Nephron (organoid): ENCODE measurements at regions not wholly inside any gene's neighbourhood (a gene's known extent, or its start where the extent isn't known, plus 50 kb on each side); places are given as distances from the start of the nearest gene placed in this dataset.

Source experiments
- H3K27ac Mint-ChIP-seq, 3 experiments: 2 replicates each; pipeline ENCODE4 v1.8.0; 2020; ENCODE audit warnings: mixed read lengths in 3 of 3, mild to moderate bottlenecking in 2 of 3, moderate library complexity in 1 of 3
- H3K27me3 Mint-ChIP-seq: 2 replicates; pipeline ENCODE4 v1.8.0; 2021; ENCODE audit warnings: low read depth, mild to moderate bottlenecking, moderate library complexity, mixed read lengths
- H3K36me3 Mint-ChIP-seq: 2 replicates; pipeline ENCODE4 v1.8.0; 2020; ENCODE audit warnings: low read depth, mixed read lengths
- H3K4me1 Mint-ChIP-seq: 2 replicates; pipeline ENCODE4 v1.8.0; 2020; ENCODE audit warnings: mixed read lengths
- H3K4me3 Mint-ChIP-seq, 3 experiments: 2 replicates each; pipeline ENCODE4 v1.8.0; 2020; ENCODE audit warnings: mild to moderate bottlenecking in 3 of 3, mixed read lengths in 3 of 3, moderate library complexity in 2 of 3
- H3K9me3 Mint-ChIP-seq: 2 replicates; pipeline ENCODE4 v1.8.0; 2020; ENCODE audit warnings: mixed read lengths
- TF ChIP-seq, protein P1 (sequence below), 3 experiments: fragments of 200-600 bp; sonication (generic); IDR thresholded peaks; one replicate each; pipeline ENCODE4 v1.5.0; 2021; ENCODE audit warnings: antibody characterized with exemption in 3 of 3; ENCODE audit not compliant: unreplicated experiment in 3 of 3

DNA sequence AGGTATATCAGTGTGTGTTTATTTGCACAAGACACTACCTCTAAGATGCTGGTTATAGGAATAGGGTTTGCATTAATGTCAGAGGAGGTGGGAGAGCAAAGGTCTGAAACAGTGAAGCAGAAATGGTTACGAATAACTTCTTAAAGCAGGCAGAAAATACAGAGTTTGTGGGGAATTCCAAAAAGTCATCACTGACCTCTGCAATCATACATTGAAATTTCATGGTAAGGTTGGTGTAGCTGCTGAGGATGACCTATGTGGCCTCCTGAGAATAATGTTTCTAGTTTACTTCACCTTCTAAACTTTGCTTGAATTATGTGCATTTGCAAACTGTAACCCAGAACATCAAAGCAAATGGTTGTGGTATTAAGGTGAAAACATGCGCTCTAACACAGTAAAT lies 280.1 kb downstream of the PCDH20 start:
- H3K36me3 Mint-ChIP-seq, result no peaks in the 10 kb centered on the region
- no peaks in the 10 kb centered on the region for H3K9me3 Mint-ChIP-seq
- H3K4me3 Mint-ChIP-seq, result no peak overlapping the region
- H3K27me3 Mint-ChIP-seq, result no peaks in the 10 kb centered on the region
- TF ChIP-seq, protein P1, sequence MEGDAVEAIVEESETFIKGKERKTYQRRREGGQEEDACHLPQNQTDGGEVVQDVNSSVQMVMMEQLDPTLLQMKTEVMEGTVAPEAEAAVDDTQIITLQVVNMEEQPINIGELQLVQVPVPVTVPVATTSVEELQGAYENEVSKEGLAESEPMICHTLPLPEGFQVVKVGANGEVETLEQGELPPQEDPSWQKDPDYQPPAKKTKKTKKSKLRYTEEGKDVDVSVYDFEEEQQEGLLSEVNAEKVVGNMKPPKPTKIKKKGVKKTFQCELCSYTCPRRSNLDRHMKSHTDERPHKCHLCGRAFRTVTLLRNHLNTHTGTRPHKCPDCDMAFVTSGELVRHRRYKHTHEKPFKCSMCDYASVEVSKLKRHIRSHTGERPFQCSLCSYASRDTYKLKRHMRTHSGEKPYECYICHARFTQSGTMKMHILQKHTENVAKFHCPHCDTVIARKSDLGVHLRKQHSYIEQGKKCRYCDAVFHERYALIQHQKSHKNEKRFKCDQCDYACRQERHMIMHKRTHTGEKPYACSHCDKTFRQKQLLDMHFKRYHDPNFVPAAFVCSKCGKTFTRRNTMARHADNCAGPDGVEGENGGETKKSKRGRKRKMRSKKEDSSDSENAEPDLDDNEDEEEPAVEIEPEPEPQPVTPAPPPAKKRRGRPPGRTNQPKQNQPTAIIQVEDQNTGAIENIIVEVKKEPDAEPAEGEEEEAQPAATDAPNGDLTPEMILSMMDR (IDR thresholded peaks at IDR 0.05; ENCODE audit: unreplicated experiment in 3 of 3), result no peak
- no peak overlapping the region for H3K27ac Mint-ChIP-seq
- peaks cover 7% of the 10 kb centered on the region for H3K4me1 Mint-ChIP-seq

DNA sequence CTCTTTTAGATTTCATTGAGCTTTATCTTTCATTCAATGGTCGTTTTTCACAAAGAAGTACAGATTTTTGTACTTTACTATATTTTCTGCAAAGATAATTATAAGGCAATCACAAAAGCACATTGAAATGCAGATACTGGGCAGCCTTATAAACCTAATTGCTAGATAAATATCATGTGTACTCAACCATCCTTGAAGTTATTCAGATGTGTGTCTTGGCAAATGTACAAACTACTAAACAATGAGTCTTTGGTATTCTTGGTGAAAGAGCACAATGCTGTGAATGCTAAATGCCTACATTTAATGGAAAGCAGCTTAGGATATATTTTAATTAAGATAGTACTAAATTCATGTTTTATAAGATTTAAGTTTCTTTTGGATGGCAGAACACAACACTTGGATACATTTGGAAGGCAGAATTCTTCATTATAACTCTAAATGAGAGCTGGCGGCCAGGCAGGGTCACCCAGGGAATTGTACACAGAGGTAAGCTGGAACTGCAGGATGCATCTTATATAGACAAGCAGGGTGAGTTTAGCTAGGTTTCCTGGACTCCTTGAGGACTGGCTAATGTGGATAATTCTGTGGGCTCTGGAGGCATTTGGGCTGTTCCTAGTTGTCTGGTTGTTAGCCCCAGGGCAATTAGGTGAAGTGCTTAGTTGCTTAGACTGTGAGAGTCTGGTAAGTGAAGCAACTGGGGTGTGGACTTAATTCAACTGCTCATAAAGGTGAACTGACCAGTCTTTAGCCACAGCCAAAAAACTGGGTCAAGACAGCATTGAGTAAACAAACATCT lies 286.6 kb downstream of the PCDH20 start:
- no peak overlapping the region for H3K4me3 Mint-ChIP-seq
- H3K27me3 Mint-ChIP-seq, result no peaks in the 10 kb centered on the region
- no peaks in the 10 kb centered on the region for H3K36me3 Mint-ChIP-seq
- TF ChIP-seq, protein P1 (IDR thresholded peaks at IDR 0.05; ENCODE audit: unreplicated experiment in 3 of 3), result no peak
- H3K9me3 Mint-ChIP-seq, result no peaks in the 10 kb centered on the region
- H3K27ac Mint-ChIP-seq, result no peak overlapping the region
- no peaks in the 10 kb centered on the region for H3K4me1 Mint-ChIP-seq

DNA sequence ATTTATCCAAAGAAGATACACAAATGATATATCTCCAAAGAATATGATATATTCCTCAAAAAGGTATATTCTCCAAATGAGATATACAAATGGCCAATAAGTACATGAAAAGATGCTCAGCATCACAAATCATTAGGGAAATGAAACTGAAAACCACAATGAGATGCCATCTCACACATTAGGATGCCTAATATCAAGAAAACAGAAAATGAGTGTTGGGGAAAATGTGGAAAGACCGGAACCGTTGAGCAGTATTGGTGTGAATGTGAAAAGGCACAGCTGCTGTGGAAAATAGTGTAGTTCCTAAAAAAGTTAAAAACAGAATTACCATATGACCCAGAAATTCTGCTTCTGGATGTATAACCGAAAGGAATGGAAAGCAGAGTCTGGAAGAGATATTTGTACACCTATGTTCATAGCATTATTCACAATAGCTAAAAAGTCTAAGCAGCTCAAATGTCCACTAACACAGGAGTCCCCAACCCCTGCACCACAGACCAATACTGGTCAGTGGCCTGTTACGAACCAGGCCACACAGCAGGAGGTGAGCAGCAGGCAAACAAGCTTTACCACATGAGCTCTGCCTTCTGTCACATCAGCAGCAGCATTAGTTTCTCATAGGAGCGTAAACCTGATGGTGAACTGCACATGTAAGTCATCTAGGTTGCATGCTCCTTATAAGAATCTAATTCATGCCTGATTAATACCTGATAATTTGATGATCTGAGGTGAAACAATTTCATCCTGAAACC lies 291.9 kb downstream of the PCDH20 start:
- Mint-ChIP-seq H3K27me3 (no peaks in the 10 kb centered on the region), H3K4me1 (no peaks in the 10 kb centered on the region), H3K27ac (no peak overlapping the region), H3K4me3 (no peak overlapping the region), H3K36me3 (no peaks in the 10 kb centered on the region), H3K9me3 (peaks cover 2% of the 10 kb centered on the region)
- TF ChIP-seq, protein P1 (IDR thresholded peaks at IDR 0.05; ENCODE audit: unreplicated experiment in 3 of 3), result no peak

DNA sequence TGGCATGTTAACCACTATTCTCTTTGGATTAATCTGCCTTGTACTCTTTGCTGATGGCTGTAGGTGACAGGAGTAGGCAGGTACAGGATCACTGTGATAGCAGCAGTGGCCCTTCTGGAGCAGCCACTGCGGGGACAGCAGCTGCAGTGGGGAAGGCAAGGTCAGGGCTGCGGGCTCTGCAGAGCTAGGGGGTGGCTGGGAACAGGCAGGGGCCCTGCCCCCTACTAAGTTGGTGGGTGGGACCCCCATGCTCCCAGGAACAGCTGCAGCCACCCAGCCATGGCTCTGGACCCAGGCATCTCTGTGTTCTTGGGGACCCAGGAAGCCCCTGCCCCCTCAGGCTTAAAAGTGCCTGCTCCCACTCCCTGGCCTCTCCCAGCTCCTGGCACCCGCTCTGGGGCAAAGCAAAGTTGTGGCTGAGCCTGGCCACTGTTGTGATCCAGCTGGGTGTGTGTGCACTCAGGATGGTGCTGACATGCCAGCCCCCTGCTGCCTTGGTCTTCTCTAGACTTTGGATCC lies 302.4 kb downstream of the PCDH20 start:
- Mint-ChIP-seq H3K9me3 (peaks cover 6% of the 10 kb centered on the region), H3K27ac (no peak overlapping the region), H3K27me3 (no peaks in the 10 kb centered on the region), H3K36me3 (no peaks in the 10 kb centered on the region), H3K4me1 (no peaks in the 10 kb centered on the region), H3K4me3 (no peak overlapping the region)
- TF ChIP-seq, protein P1 (IDR thresholded peaks at IDR 0.05; ENCODE audit: unreplicated experiment in 3 of 3), result no peak

DNA sequence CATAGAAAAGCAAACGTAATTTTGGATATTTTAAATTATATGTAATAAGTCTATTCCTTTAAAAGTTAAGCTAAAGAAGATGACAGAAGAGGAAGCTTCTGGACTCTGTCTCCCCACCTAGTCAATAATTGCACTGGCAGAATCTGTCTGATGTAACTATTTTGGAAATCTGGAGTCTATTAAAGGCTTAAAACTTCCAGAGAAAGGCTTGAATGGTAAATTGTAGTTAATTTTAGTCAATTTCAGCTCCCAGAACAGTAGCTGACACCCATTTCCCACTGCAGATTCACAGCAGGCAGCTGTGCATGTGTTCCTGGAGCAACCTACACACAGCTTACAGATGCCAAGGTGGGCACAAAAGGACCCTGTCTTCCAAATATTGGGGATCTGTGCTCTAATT lies 304.1 kb downstream of the PCDH20 start:
- Mint-ChIP-seq H3K9me3 (peaks cover 2% of the 10 kb centered on the region), H3K36me3 (no peaks in the 10 kb centered on the region), H3K4me3 (no peak overlapping the region), H3K4me1 (no peaks in the 10 kb centered on the region), H3K27me3 (no peaks in the 10 kb centered on the region), H3K27ac (no peak overlapping the region)
- TF ChIP-seq, protein P1 (IDR thresholded peaks at IDR 0.05; ENCODE audit: unreplicated experiment in 3 of 3), result no peak
